Activated CD4-positive, alpha-beta T cell treated with anti-CD3 and anti-CD28 coated beads for 48 hours (primary cell): ENCODE measurements at regions not wholly inside any gene's neighbourhood (a gene's known extent, or its start where the extent isn't known, plus 50 kb on each side); places are given as distances from the start of the nearest gene placed in this dataset.
"Not testable (repeated sequence)": the region's sequence is repeated elsewhere in the genome, so short reads cannot be mapped to it uniquely, and the experiment has no call there.

Experiments
- DNase-seq: peaks from one replicate; pipeline ENCODE4 v3.0.0-alpha.2; 2020

- peak; percentile 50 for DNase-seq
These were observed 66.3 kb downstream of the FAM72C start for GRCh38 chr1:143905214-143906179.

GRCh38 chr1:143904622-143904979 is 67.2 kb downstream of the FAM72C start:
- not testable (repeated sequence) for DNase-seq

- not testable (repeated sequence) for DNase-seq
These were observed 67.7 kb downstream of the FAM72C start for GRCh38 chr1:143903899-143904621.

- not testable (repeated sequence) for DNase-seq
These were observed 75.4 kb downstream of the FAM72C start for GRCh38 chr1:143896377-143896776.

- peak; percentile 73 for DNase-seq
These were observed 86.7 kb downstream of the FAM72C start for GRCh38 chr1:143884932-143885574.

GRCh38 chr1:143884532-143884931 is 87.3 kb downstream of the FAM72C start:
- DNase-seq: peak; percentile 53

GRCh38 chr1:143879757-143880536 is 91.8 kb downstream of the FAM72C start:
- not testable (repeated sequence) for DNase-seq

- not testable (repeated sequence) for DNase-seq
These were observed 95.8 kb downstream of the FAM72C start for GRCh38 chr1:143875947-143876346.

GRCh38 chr1:143874625-143875024 is 97.2 kb downstream of the FAM72C start:
- DNase-seq: not testable (repeated sequence)

- DNase-seq: not testable (repeated sequence)
These were observed 98.1 kb downstream of the FAM72C start for GRCh38 chr1:143873650-143874049.

GRCh38 chr1:143870388-143870787 is 101.4 kb downstream of the FAM72C start:
- DNase-seq: not testable (repeated sequence)

GRCh38 chr1:143867590-143868220 is 104.1 kb downstream of the FAM72C start:
- not testable (repeated sequence) for DNase-seq

GRCh38 chr1:143863901-143864520 is 107.8 kb downstream of the FAM72C start:
- DNase-seq: peak; percentile 20

GRCh38 chr1:143862722-143863121 is 109.1 kb downstream of the FAM72C start:
- not testable (repeated sequence) for DNase-seq

GRCh38 chr1:143861306-143861705 is 110.5 kb downstream of the FAM72C start:
- not testable (repeated sequence) for DNase-seq

GRCh38 chr1:143855867-143856266 is 115.9 kb downstream of the FAM72C start:
- DNase-seq: not testable (repeated sequence)

- not testable (repeated sequence) for DNase-seq
These were observed 117.7 kb downstream of the FAM72C start for GRCh38 chr1:143854069-143854468.

GRCh38 chr1:143850637-143851036 is 121.1 kb downstream of the FAM72C start:
- DNase-seq: not testable (repeated sequence)

GRCh38 chr1:143848859-143849258 is 122.9 kb downstream of the FAM72C start:
- not testable (repeated sequence) for DNase-seq

GRCh38 chr1:143845193-143845592 is 126.6 kb downstream of the FAM72C start:
- DNase-seq: not testable (repeated sequence)

GRCh38 chr1:143842058-143842457 is 129.7 kb downstream of the FAM72C start:
- DNase-seq: not testable (repeated sequence)
